Thoracic aorta (tissue), 2 donors: ENCODE measurements at regions not wholly inside any gene's neighbourhood (a gene's known extent, or its start where the extent isn't known, plus 50 kb on each side); places are given as distances from the start of the nearest gene placed in this dataset.

Experiments
- ATAC-seq: fragments of 150-250 bp; one replicate; pipeline ENCODE4 v1.8.0; 2017; ENCODE audit warnings: low read depth; ENCODE audit not compliant: insufficient number of reproducible peaks, low FRiP score
- DNase-seq: peaks from one replicate; pipeline ENCODE4 v3.0.0-alpha.2; 2020; ENCODE audit warnings: low spot score
- H3K27ac ChIP-seq, 2 donors: fragments of 200-600 bp; sonication (generic); 1 replicate in 1 of 2; 2 replicates in 1 of 2; pipeline ENCODE4 v1.5.1; 2016; ENCODE audit warnings: mild to moderate bottlenecking in 2 of 2, moderate library complexity in 2 of 2
- H3K27me3 ChIP-seq: fragments of 200-600 bp; sonication (generic); replicated peaks from 2 replicates; pipeline ENCODE4 v1.6.0; 2016; ENCODE audit warnings: mild to moderate bottlenecking; ENCODE audit not compliant: insufficient read depth
- H3K36me3 ChIP-seq: fragments of 200-600 bp; sonication (generic); one replicate; pipeline ENCODE4 v1.5.1; 2016
- H3K4me1 ChIP-seq, 2 donors: fragments of 200-600 bp; sonication (generic); 1 replicate in 1 of 2; 2 replicates in 1 of 2; pipeline versions ENCODE4 v1.5.1 to v1.6.0; 2016; ENCODE audit warnings: low read depth in 2 of 2, mild to moderate bottlenecking in 1 of 2; ENCODE audit not compliant: control insufficient read depth in 1 of 2
- H3K4me3 ChIP-seq: fragments of 200-600 bp; sonication (generic); 2 replicates; pipeline ENCODE4 v1.5.1; 2016; ENCODE audit warnings: mild to moderate bottlenecking
- H3K9me3 ChIP-seq: fragments of 200-600 bp; sonication (generic); 2 replicates; pipeline ENCODE4 v1.5.1; 2016
- CTCF ChIP-seq: fragments of 200-600 bp; sonication (generic); IDR thresholded peaks from one replicate; pipeline ENCODE4 v1.5.1; 2019; ENCODE audit warnings: antibody characterized with exemption

GRCh38 chr10:64537928-64538327 lies 1016.7 kb downstream of the REEP3 start:
- no peak for TF ChIP-seq CTCF

GRCh38 chr10:64546073-64546472 lies 1024.9 kb downstream of the REEP3 start:
- Histone ChIP-seq H3K9me3 (no peaks in the 10 kb centered on the region), H3K4me1 (no peaks in the 10 kb centered on the region), H3K4me3 (no peak overlapping the region), H3K27ac (no peak overlapping the region), H3K27me3 (no peaks in the 10 kb centered on the region), H3K36me3 (no peaks in the 10 kb centered on the region)
- TF ChIP-seq CTCF = no peak
- DNase-seq (no peak), ATAC-seq (no peak)

More at GRCh38 chr10:64537928-64538327, 1016.7 kb downstream of the REEP3 start:
- Histone ChIP-seq H3K27ac (no peak overlapping the region), H3K36me3 (no peaks in the 10 kb centered on the region), H3K4me1 (no peaks in the 10 kb centered on the region), H3K4me3 (no peak overlapping the region), H3K27me3 (no peaks in the 10 kb centered on the region), H3K9me3 (no peaks in the 10 kb centered on the region)
- DNase-seq (no peak), ATAC-seq (no peak)

GRCh38 chr10:64547168-64547567 lies 1026.0 kb downstream of the REEP3 start:
- Histone ChIP-seq H3K4me1 (no peaks in the 10 kb centered on the region), H3K27me3 (no peaks in the 10 kb centered on the region), H3K4me3 (no peak overlapping the region), H3K36me3 (no peaks in the 10 kb centered on the region), H3K9me3 (no peaks in the 10 kb centered on the region), H3K27ac (no peak overlapping the region)
- DNase-seq = no peak
- no peak for ATAC-seq
- no peak for TF ChIP-seq CTCF

- H3K27ac ChIP-seq = no peak overlapping the region
- no peak for TF ChIP-seq CTCF
- no peaks in the 10 kb centered on the region for H3K36me3 ChIP-seq
- ATAC-seq = no peak
- H3K4me1 ChIP-seq = no peaks in the 10 kb centered on the region
- H3K9me3 ChIP-seq = no peaks in the 10 kb centered on the region
- H3K4me3 ChIP-seq = no peak overlapping the region
- DNase-seq = no peak
- H3K27me3 ChIP-seq = no peaks in the 10 kb centered on the region
Observed at GRCh38 chr10:64555666-64556065, 1034.5 kb downstream of the REEP3 start.

- no peak for TF ChIP-seq CTCF
- no peaks in the 10 kb centered on the region for H3K4me1 ChIP-seq
- no peak overlapping the region for H3K4me3 ChIP-seq
- ATAC-seq = no peak
- no peaks in the 10 kb centered on the region for H3K9me3 ChIP-seq
- no peak for DNase-seq
- H3K27me3 ChIP-seq = no peaks in the 10 kb centered on the region
- H3K27ac ChIP-seq = no peak overlapping the region
- no peaks in the 10 kb centered on the region for H3K36me3 ChIP-seq
Observed at GRCh38 chr10:64558094-64558835, 1037.1 kb downstream of the REEP3 start.
